ENCODE measurements at regions not wholly inside any gene's neighbourhood (a gene's known extent, or its start where the extent isn't known, plus 50 kb on each side); places are given as distances from the start of the nearest gene placed in this dataset.

- H3K9ac ChIP-seq (replicated peaks; ENCODE audit: extremely low read depth, insufficient read depth, low read length): no peak overlapping the region
- FAIRE-seq (no peak), DNase-seq (ENCODE audit: low read depth, low spot score) (no peak)
- H3K9me1 ChIP-seq (replicated peaks; ENCODE audit: control insufficient read depth, extremely low read depth, insufficient read depth, low read length): no peaks in the 10 kb centered on the region
- no peaks in the 10 kb centered on the region for H3K9me3 ChIP-seq (replicated peaks; ENCODE audit: control insufficient read depth, insufficient read depth, low read length)
- H3K4me2 ChIP-seq (ENCODE audit: insufficient read depth, low read length): no peak overlapping the region
- H3K4me3 ChIP-seq (replicated peaks in 1 of 3; ENCODE audit: insufficient read depth in 1 of 3, low read depth in 1 of 3, low read length in 3 of 3): no peak overlapping the region
- no peaks in the 10 kb centered on the region for H4K20me1 ChIP-seq (replicated peaks; ENCODE audit: control insufficient read depth, extremely low read depth, insufficient read depth, low read length)
- no peaks in the 10 kb centered on the region for H3K4me1 ChIP-seq (ENCODE audit: control insufficient read depth, extremely low read depth, insufficient read depth, low read length)
- H3K27ac ChIP-seq (ENCODE audit: insufficient read depth, low read depth, low read length): no peak overlapping the region
- dilution Hi-C loops (cut with MboI; ENCODE audit: extremely low pct_ligation_motif_present, low sequenced_read_pairs): no loop called here
- ChIA-PET CTCF (no interaction called here), POLR2A (no interaction called here)
- no peak overlapping the region for H2AFZ ChIP-seq (ENCODE audit: low read depth, low read length)
- no peaks in the 10 kb centered on the region for H3K79me2 ChIP-seq (ENCODE audit: control insufficient read depth, insufficient read depth, low read length)
- TF ChIP-seq POLR2AphosphoS5 (IDR thresholded peaks at IDR 0.05; ENCODE audit: insufficient read depth, low read depth, low read length) (no peak), EZH2 (IDR thresholded peaks at IDR 0.05; ENCODE audit: borderline replicate concordance, low read depth, low read length, severe bottlenecking) (no peak), FOS (IDR thresholded peaks at IDR 0.05; ENCODE audit: borderline replicate concordance, insufficient read depth, low read length) (no peak), POLR2A (IDR thresholded peaks at IDR 0.05; ENCODE audit: low read depth, low read length) (no peak), GATA2 (IDR thresholded peaks at IDR 0.05; ENCODE audit: insufficient read depth, insufficient read length, low read depth, low read length) (no peak), JUN (IDR thresholded peaks at IDR 0.05; ENCODE audit: borderline replicate concordance, insufficient read depth, insufficient read length, low read depth) (no peak), MAX (IDR thresholded peaks at IDR 0.05; ENCODE audit: insufficient read depth, insufficient read length) (no peak), MYC (IDR thresholded peaks at IDR 0.05; ENCODE audit: low read depth, low read length) (no peak), CTCF (IDR thresholded peaks at IDR 0.05; ENCODE audit: extremely low read depth in 1 of 2, insufficient read depth in 1 of 2, low read depth in 1 of 2, low read length in 2 of 2) (no peak)
- no peaks in the 10 kb centered on the region for H3K27me3 ChIP-seq (ENCODE audit: control insufficient read depth in 2 of 2, insufficient read depth in 2 of 2, low read length in 2 of 2)
- intact Hi-C loops (cut with micrococcal nuclease): no loop called here
- BruUV-seq (replicated peaks): no TSS peak
- no peaks in the 10 kb centered on the region for H3K36me3 ChIP-seq (ENCODE audit: control insufficient read depth in 2 of 2, extremely low read depth in 1 of 2, insufficient read depth in 2 of 2, low read length in 2 of 2)
Measured at GRCh38 chr2:235170016-235170415, 218.2 kb downstream of the SH3BP4 start.
